Stomach (tissue), 8 donors: ENCODE measurements at regions not wholly inside any gene's neighbourhood (a gene's known extent, or its start where the extent isn't known, plus 50 kb on each side); places are given as distances from the start of the nearest gene placed in this dataset.

Experiments used
- DNase-seq, 2 donors: peaks; one replicate each; pipeline versions ENCODE4 v3.0.0 to v3.0.0-alpha.2; 2013 to 2019
- H3K27ac ChIP-seq, 5 donors: fragments of 200-600 bp in 4 of 5; sonication (generic) in 4 of 5; one replicate each; pipeline ENCODE4 v1.5.1; 2013 to 2019; ENCODE audit warnings: mild to moderate bottlenecking in 1 of 5, moderate library complexity in 1 of 5
- H3K27me3 ChIP-seq, 3 donors: fragments of 200-600 bp; sonication (generic); one replicate each; pipeline ENCODE4 v1.5.1; 2017 to 2019; ENCODE audit warnings: mixed run types in 1 of 3
- H3K36me3 ChIP-seq, 4 donors: fragments of 200-600 bp; sonication (generic); 1 replicate in 3 of 4; 2 replicates in 1 of 4; pipeline ENCODE4 v1.5.1; 2016 to 2019
- H3K4me1 ChIP-seq, 4 donors: fragments of 200-600 bp; sonication (generic); one replicate each; pipeline ENCODE4 v1.5.1; 2016 to 2019
- H3K4me3 ChIP-seq, 4 donors: fragments of 200-600 bp; sonication (generic) in 3 of 4; one replicate each; pipeline ENCODE4 v1.5.1; 2016 to 2019; ENCODE audit warnings: mild to moderate bottlenecking in 1 of 4
- H3K9me3 ChIP-seq, 4 donors: fragments of 200-600 bp; sonication (generic); one replicate each; pipeline ENCODE4 v1.5.1; 2016 to 2019
- EP300 ChIP-seq: sonication (generic); formaldehyde crosslinking; IDR thresholded peaks from one replicate; pipeline ENCODE4 v1.6.1; 2017; ENCODE audit warnings: antibody characterized with exemption
- POLR2A ChIP-seq, 4 donors: fragments of 450-650 bp; IDR thresholded peaks; one replicate each; pipeline ENCODE4 v1.6.1; 2016; ENCODE audit warnings: antibody characterized with exemption in 4 of 4, control low read depth in 2 of 4, mild to moderate bottlenecking in 1 of 4, moderate library complexity in 1 of 4
- POLR2AphosphoS5 ChIP-seq, 3 donors: sonication (generic); formaldehyde crosslinking; IDR thresholded peaks; one replicate each; pipeline ENCODE4 v1.6.1; 2016; ENCODE audit warnings: antibody characterized with exemption in 3 of 3
- WGBS, 5 donors: extraction: QIAGEN DNeasy Blood & Tissue Kit in 3 of 5; methylation state at CpG; one replicate each; pipeline versions ENCODE4 v1.1.5 to v1.1.7; 2013 to 2018; 5-methylcytosine and 5-hydroxymethylcytosine counted together
- intact Hi-C: fragments of 100-400 bp; cut with DNase I; formaldehyde crosslinking; loops from one replicate; pipeline ENCODE4 v1.15.1; 2023; ENCODE audit warnings: low total_unique reads
- TF ChIP-seq, protein P1 (sequence below), 7 experiments: fragments of 450-650 bp in 4 of 7; fragments of 200-600 bp in 3 of 7; sonication (generic) in 3 of 7; IDR thresholded peaks; one replicate each; pipeline ENCODE4 v1.5.1; 2016 to 2019; ENCODE audit warnings: antibody characterized with exemption in 7 of 7, control low read depth in 2 of 7, mild to moderate bottlenecking in 1 of 7
- donor health status: healthy with polysubstance abuse.
- donor health status: Bipolar disorder and iron deficiency.
- donor health status: healthy.

- intact Hi-C loops: no loop called here
- Histone ChIP-seq H3K4me1 (no peaks in the 10 kb centered on the region), H3K27me3 (no peaks in the 10 kb centered on the region), H3K36me3 (no peaks in the 10 kb centered on the region), H3K4me3 (no peak overlapping the region), H3K27ac (no peak overlapping the region), H3K9me3 (no peaks in the 10 kb centered on the region)
- WGBS, 5 donors: 44 to 63% (median 57%) methylated on average over 7 of the region's 7 CpGs
- no peak for DNase-seq
- TF ChIP-seq POLR2AphosphoS5 (IDR thresholded peaks at IDR 0.05) (no peak), EP300 (no peak)
- TF ChIP-seq, protein P1, sequence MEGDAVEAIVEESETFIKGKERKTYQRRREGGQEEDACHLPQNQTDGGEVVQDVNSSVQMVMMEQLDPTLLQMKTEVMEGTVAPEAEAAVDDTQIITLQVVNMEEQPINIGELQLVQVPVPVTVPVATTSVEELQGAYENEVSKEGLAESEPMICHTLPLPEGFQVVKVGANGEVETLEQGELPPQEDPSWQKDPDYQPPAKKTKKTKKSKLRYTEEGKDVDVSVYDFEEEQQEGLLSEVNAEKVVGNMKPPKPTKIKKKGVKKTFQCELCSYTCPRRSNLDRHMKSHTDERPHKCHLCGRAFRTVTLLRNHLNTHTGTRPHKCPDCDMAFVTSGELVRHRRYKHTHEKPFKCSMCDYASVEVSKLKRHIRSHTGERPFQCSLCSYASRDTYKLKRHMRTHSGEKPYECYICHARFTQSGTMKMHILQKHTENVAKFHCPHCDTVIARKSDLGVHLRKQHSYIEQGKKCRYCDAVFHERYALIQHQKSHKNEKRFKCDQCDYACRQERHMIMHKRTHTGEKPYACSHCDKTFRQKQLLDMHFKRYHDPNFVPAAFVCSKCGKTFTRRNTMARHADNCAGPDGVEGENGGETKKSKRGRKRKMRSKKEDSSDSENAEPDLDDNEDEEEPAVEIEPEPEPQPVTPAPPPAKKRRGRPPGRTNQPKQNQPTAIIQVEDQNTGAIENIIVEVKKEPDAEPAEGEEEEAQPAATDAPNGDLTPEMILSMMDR (IDR thresholded peaks at IDR 0.05): no peak
Measured at GRCh38 chr14:97524589-97525319, 727.6 kb downstream of the VRK1 start.

GRCh38 chr14:97527993-97528392 lies 730.8 kb downstream of the VRK1 start:
- intact Hi-C loops: no loop called here
- Histone ChIP-seq H3K4me1 (no peaks in the 10 kb centered on the region), H3K27me3 (no peaks in the 10 kb centered on the region), H3K36me3 (no peaks in the 10 kb centered on the region), H3K4me3 (no peak overlapping the region), H3K9me3 (no peaks in the 10 kb centered on the region), H3K27ac (no peak overlapping the region)
- TF ChIP-seq POLR2AphosphoS5 (IDR thresholded peaks at IDR 0.05) (no peak), EP300 (no peak), POLR2A (IDR thresholded peaks at IDR 0.05) (no peak)
- TF ChIP-seq, protein P1 (IDR thresholded peaks at IDR 0.05): no peak
- WGBS, 5 donors: 75 to 82% (median 79%) methylated on average over 4 of the region's 4 CpGs
- no peak for DNase-seq

DNA sequence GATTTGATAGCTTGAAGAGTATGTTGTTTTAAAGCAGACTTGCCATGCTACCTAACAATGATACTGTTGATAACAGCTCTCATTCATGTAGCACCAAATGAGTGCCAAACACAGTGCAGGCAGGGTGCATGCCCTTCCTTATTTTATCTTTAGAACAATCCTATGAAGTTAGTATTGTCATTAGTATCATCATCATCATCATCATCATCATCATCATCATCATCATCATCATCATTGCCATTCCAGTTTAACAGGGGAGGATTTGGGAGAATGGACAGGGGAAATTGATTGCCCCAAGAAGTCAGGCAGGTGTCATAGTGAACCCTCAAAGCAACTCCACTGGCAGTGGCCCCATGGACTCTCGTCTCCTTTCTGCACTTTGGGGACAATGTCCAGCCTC lies 734.9 kb downstream of the VRK1 start:
- DNase-seq: no peak
- intact Hi-C loops: no loop called here
- Histone ChIP-seq H3K9me3 (no peaks in the 10 kb centered on the region), H3K27me3 (peaks cover 0 to 9% (median 5%) of the 10 kb centered on the region in 3 donors), H3K36me3 (no peaks in the 10 kb centered on the region), H3K27ac (no peak overlapping the region), H3K4me3 (no peak overlapping the region), H3K4me1 (no peaks in the 10 kb centered on the region)
- WGBS, 5 donors: 83 to 96% (median 94%) methylated on average over 1 of the region's 1 CpG
- TF ChIP-seq, protein P1 (IDR thresholded peaks at IDR 0.05): no peak
- no peak for TF ChIP-seq POLR2AphosphoS5 (IDR thresholded peaks at IDR 0.05)
- no peak for TF ChIP-seq POLR2A (IDR thresholded peaks at IDR 0.05)
- no peak for TF ChIP-seq EP300

- 44 to 57% (median 50%) methylated on average over 4 of the region's 4 CpGs for WGBS, 5 donors
Measured at GRCh38 chr14:97536421-97536820, 739.2 kb downstream of the VRK1 start.

More at GRCh38 chr14:97536421-97536820, 739.2 kb downstream of the VRK1 start:
- H3K4me3 ChIP-seq: no peak overlapping the region
- TF ChIP-seq POLR2A (IDR thresholded peaks at IDR 0.05) (no peak), POLR2AphosphoS5 (IDR thresholded peaks at IDR 0.05) (no peak), EP300 (no peak)
- TF ChIP-seq, protein P1 (IDR thresholded peaks at IDR 0.05): no peak
- no peak overlapping the region for H3K27ac ChIP-seq
- no peak for DNase-seq
- no peaks in the 10 kb centered on the region for H3K36me3 ChIP-seq
- peaks cover 0 to 9% (median 5%) of the 10 kb centered on the region in 3 donors for H3K27me3 ChIP-seq
- intact Hi-C loops: no loop called here
- H3K9me3 ChIP-seq: no peaks in the 10 kb centered on the region
- H3K4me1 ChIP-seq: no peaks in the 10 kb centered on the region
